AG04450 (cell line): ENCODE measurements at regions not wholly inside any gene's neighbourhood (a gene's known extent, or its start where the extent isn't known, plus 50 kb on each side); places are given as distances from the start of the nearest gene placed in this dataset.

ENCODE experiments used
- CTCF ChIA-PET: fragments of 300-600, 350-600 bp; formaldehyde crosslinking; extraction: SDS; loops from one replicate; lab custom pipeline; 2022; ENCODE audit warnings: antibody characterized with exemption, inconsistent platforms; lab: Charles Lee
- POLR2A ChIA-PET: fragments of 350-600 bp; formaldehyde crosslinking; extraction: SDS; loops from one replicate; lab custom pipeline; 2021; ENCODE audit warnings: antibody characterized with exemption, inconsistent platforms; lab: Yijun Ruan, JAX
- DNase-seq: peaks from one replicate; pipeline ENCODE4 v3.0.0-alpha.2; 2011; ENCODE audit warnings: low read depth, low spot score
- H3K27ac ChIP-seq: one replicate; pipeline ENCODE4 v1.5.1; 2012; ENCODE audit warnings: low read depth, low read length, control low read depth
- H3K27me3 ChIP-seq: one replicate; pipeline ENCODE4 v1.6.0; 2012; ENCODE audit warnings: low read length; ENCODE audit not compliant: control insufficient read depth, insufficient read depth
- H3K4me3 ChIP-seq: 2 replicates; pipeline ENCODE4 v1.5.1; 2011; ENCODE audit warnings: mild to moderate bottlenecking, low read depth, low read length, control low read depth
- H3K9me3 ChIP-seq: 2 replicates; pipeline ENCODE4 v1.5.1; 2012; ENCODE audit warnings: low read length; ENCODE audit not compliant: control insufficient read depth, insufficient read depth
- CTCF ChIP-seq: IDR thresholded peaks from 2 replicates; pipeline ENCODE4 v1.5.1; 2011; ENCODE audit warnings: low read depth, low read length, control low read depth, inconsistent platforms

- no peak for TF ChIP-seq CTCF
- DNase-seq, result no peak
- H3K27me3 ChIP-seq, result no peaks in the 10 kb centered on the region
- H3K4me3 ChIP-seq, result no peak overlapping the region
- CTCF ChIA-PET, result no interaction called here
- H3K9me3 ChIP-seq, result no peaks in the 10 kb centered on the region
- no peak overlapping the region for H3K27ac ChIP-seq
- POLR2A ChIA-PET, result no interaction called here
Observed at GRCh38 chr6:66054967-66055366, 347.9 kb upstream of the EYS start.

- Histone ChIP-seq H3K9me3 (no peaks in the 10 kb centered on the region), H3K27ac (no peak overlapping the region), H3K4me3 (no peak overlapping the region), H3K27me3 (no peaks in the 10 kb centered on the region)
- ChIA-PET CTCF (no interaction called here), POLR2A (no interaction called here)
- no peak for DNase-seq
- no peak for TF ChIP-seq CTCF
Observed at GRCh38 chr6:66051812-66052211, 344.8 kb upstream of the EYS start.

GRCh38 chr6:66048684-66049474 lies 341.9 kb upstream of the EYS start:
- Histone ChIP-seq H3K9me3 (no peaks in the 10 kb centered on the region), H3K4me3 (no peak overlapping the region), H3K27me3 (no peaks in the 10 kb centered on the region), H3K27ac (no peak overlapping the region)
- CTCF ChIA-PET, result no interaction called here
- TF ChIP-seq CTCF, result no peak
- POLR2A ChIA-PET, result no interaction called here
- DNase-seq, result no peak

- H3K27me3 ChIP-seq, result no peaks in the 10 kb centered on the region
- no peak overlapping the region for H3K27ac ChIP-seq
- no peak overlapping the region for H3K4me3 ChIP-seq
- ChIA-PET CTCF (no interaction called here), POLR2A (no interaction called here)
- DNase-seq, result no peak
- H3K9me3 ChIP-seq, result no peaks in the 10 kb centered on the region
- TF ChIP-seq CTCF, result no peak
Observed at GRCh38 chr6:66032626-66033025, 325.6 kb upstream of the EYS start.

GRCh38 chr6:66029391-66029790 lies 322.4 kb upstream of the EYS start:
- H3K27ac ChIP-seq, result no peak overlapping the region

More at GRCh38 chr6:66029391-66029790, 322.4 kb upstream of the EYS start:
- POLR2A ChIA-PET, result no interaction called here
- CTCF ChIA-PET, result no interaction called here
- Histone ChIP-seq H3K9me3 (no peaks in the 10 kb centered on the region), H3K4me3 (no peak overlapping the region), H3K27me3 (no peaks in the 10 kb centered on the region)
- DNase-seq, result no peak
- TF ChIP-seq CTCF, result no peak
